H1 (cell line): ENCODE measurements at regions not wholly inside any gene's neighbourhood (a gene's known extent, or its start where the extent isn't known, plus 50 kb on each side); places are given as distances from the start of the nearest gene placed in this dataset.

ENCODE experiments used
- CEBPB ChIP-seq: IDR thresholded peaks from 2 replicates; pipeline ENCODE4 v1.6.1; 2012; ENCODE audit warnings: low read depth, low read length
- FOSL1 ChIP-seq: IDR thresholded peaks from 2 replicates; pipeline ENCODE4 v1.6.1; 2011; ENCODE audit warnings: mild to moderate bottlenecking, low read depth, low read length, moderate library complexity; ENCODE audit not compliant: insufficient read depth
- POU5F1 ChIP-seq: IDR thresholded peaks from 2 replicates; pipeline ENCODE4 v1.6.1; 2011; ENCODE audit warnings: low read depth, mild to moderate bottlenecking, low read length, moderate library complexity
- RFX5 ChIP-seq: IDR thresholded peaks from 2 replicates; pipeline ENCODE4 v1.6.1; 2011; ENCODE audit warnings: low read depth, low read length, improper control_type of control experiment, borderline replicate concordance
- RNF2 ChIP-seq: fragments of 200-900, 300-1000 bp; sonication (generic); IDR thresholded peaks from 2 replicates; pipeline ENCODE4 v1.7.1; 2016; ENCODE audit warnings: borderline replicate concordance, low read depth, mild to moderate bottlenecking, antibody characterized with exemption, low read length; ENCODE audit not compliant: poor library complexity, severe bottlenecking; ENCODE audit errors: missing control alignments
- TF ChIP-seq, protein P1 (sequence below): fragments of 300-600 bp; sonication (generic); IDR thresholded peaks from 2 replicates; pipeline ENCODE4 v1.7.1; 2012; ENCODE audit warnings: low read length, moderate library complexity, mild to moderate bottlenecking, inconsistent platforms; ENCODE audit not compliant: insufficient replicate concordance
- TF ChIP-seq, protein P2 (sequence below): IDR thresholded peaks from 2 replicates; pipeline ENCODE4 v1.6.1; 2011; ENCODE audit warnings: low read depth, mild to moderate bottlenecking, low read length; ENCODE audit not compliant: insufficient read depth

- TF ChIP-seq, protein P1, sequence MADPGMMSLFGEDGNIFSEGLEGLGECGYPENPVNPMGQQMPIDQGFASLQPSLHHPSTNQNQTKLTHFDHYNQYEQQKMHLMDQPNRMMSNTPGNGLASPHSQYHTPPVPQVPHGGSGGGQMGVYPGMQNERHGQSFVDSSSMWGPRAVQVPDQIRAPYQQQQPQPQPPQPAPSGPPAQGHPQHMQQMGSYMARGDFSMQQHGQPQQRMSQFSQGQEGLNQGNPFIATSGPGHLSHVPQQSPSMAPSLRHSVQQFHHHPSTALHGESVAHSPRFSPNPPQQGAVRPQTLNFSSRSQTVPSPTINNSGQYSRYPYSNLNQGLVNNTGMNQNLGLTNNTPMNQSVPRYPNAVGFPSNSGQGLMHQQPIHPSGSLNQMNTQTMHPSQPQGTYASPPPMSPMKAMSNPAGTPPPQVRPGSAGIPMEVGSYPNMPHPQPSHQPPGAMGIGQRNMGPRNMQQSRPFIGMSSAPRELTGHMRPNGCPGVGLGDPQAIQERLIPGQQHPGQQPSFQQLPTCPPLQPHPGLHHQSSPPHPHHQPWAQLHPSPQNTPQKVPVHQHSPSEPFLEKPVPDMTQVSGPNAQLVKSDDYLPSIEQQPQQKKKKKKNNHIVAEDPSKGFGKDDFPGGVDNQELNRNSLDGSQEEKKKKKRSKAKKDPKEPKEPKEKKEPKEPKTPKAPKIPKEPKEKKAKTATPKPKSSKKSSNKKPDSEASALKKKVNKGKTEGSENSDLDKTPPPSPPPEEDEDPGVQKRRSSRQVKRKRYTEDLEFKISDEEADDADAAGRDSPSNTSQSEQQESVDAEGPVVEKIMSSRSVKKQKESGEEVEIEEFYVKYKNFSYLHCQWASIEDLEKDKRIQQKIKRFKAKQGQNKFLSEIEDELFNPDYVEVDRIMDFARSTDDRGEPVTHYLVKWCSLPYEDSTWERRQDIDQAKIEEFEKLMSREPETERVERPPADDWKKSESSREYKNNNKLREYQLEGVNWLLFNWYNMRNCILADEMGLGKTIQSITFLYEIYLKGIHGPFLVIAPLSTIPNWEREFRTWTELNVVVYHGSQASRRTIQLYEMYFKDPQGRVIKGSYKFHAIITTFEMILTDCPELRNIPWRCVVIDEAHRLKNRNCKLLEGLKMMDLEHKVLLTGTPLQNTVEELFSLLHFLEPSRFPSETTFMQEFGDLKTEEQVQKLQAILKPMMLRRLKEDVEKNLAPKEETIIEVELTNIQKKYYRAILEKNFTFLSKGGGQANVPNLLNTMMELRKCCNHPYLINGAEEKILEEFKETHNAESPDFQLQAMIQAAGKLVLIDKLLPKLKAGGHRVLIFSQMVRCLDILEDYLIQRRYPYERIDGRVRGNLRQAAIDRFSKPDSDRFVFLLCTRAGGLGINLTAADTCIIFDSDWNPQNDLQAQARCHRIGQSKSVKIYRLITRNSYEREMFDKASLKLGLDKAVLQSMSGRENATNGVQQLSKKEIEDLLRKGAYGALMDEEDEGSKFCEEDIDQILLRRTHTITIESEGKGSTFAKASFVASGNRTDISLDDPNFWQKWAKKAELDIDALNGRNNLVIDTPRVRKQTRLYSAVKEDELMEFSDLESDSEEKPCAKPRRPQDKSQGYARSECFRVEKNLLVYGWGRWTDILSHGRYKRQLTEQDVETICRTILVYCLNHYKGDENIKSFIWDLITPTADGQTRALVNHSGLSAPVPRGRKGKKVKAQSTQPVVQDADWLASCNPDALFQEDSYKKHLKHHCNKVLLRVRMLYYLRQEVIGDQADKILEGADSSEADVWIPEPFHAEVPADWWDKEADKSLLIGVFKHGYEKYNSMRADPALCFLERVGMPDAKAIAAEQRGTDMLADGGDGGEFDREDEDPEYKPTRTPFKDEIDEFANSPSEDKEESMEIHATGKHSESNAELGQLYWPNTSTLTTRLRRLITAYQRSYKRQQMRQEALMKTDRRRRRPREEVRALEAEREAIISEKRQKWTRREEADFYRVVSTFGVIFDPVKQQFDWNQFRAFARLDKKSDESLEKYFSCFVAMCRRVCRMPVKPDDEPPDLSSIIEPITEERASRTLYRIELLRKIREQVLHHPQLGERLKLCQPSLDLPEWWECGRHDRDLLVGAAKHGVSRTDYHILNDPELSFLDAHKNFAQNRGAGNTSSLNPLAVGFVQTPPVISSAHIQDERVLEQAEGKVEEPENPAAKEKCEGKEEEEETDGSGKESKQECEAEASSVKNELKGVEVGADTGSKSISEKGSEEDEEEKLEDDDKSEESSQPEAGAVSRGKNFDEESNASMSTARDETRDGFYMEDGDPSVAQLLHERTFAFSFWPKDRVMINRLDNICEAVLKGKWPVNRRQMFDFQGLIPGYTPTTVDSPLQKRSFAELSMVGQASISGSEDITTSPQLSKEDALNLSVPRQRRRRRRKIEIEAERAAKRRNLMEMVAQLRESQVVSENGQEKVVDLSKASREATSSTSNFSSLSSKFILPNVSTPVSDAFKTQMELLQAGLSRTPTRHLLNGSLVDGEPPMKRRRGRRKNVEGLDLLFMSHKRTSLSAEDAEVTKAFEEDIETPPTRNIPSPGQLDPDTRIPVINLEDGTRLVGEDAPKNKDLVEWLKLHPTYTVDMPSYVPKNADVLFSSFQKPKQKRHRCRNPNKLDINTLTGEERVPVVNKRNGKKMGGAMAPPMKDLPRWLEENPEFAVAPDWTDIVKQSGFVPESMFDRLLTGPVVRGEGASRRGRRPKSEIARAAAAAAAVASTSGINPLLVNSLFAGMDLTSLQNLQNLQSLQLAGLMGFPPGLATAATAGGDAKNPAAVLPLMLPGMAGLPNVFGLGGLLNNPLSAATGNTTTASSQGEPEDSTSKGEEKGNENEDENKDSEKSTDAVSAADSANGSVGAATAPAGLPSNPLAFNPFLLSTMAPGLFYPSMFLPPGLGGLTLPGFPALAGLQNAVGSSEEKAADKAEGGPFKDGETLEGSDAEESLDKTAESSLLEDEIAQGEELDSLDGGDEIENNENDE, result no peak
- TF ChIP-seq CEBPB, result no peak
- no peak for TF ChIP-seq FOSL1
- no peak for TF ChIP-seq POU5F1
- no peak for TF ChIP-seq RFX5
- TF ChIP-seq, protein P2, sequence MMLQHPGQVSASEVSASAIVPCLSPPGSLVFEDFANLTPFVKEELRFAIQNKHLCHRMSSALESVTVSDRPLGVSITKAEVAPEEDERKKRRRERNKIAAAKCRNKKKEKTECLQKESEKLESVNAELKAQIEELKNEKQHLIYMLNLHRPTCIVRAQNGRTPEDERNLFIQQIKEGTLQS, result no peak
- no peak for TF ChIP-seq RNF2
These were observed 251.4 kb upstream of the C2CD4B start (continued) for GRCh38 chr15:62416526-62416925.
